WI38 (cell line): ENCODE measurements at regions not wholly inside any gene's neighbourhood (a gene's known extent, or its start where the extent isn't known, plus 50 kb on each side); places are given as distances from the start of the nearest gene placed in this dataset.

ENCODE experiments used
- H3K4me3 ChIP-seq: 2 replicates; pipeline ENCODE4 v1.5.1; 2011; ENCODE audit warnings: low read depth, mild to moderate bottlenecking, control low read depth, low read length
- CTCF ChIP-seq: IDR thresholded peaks from 2 replicates; pipeline ENCODE4 v1.5.1; 2012; ENCODE audit warnings: low read depth, mild to moderate bottlenecking, control low read depth, low read length

GRCh38 chr18:38368886-38369285 lies 803.3 kb upstream of the CELF4 start:
- H3K4me3 ChIP-seq: no peak overlapping the region
- no peak for TF ChIP-seq CTCF

- H3K4me3 ChIP-seq: no peak overlapping the region
- no peak for TF ChIP-seq CTCF
Measured at GRCh38 chr18:38368246-38368645, 802.6 kb upstream of the CELF4 start.

- TF ChIP-seq CTCF: no peak
- H3K4me3 ChIP-seq: no peak overlapping the region
Measured at GRCh38 chr18:38367473-38367872, 801.9 kb upstream of the CELF4 start.

- no peak for TF ChIP-seq CTCF
- H3K4me3 ChIP-seq: no peak overlapping the region
Measured at GRCh38 chr18:38362286-38362792, 796.7 kb upstream of the CELF4 start.

GRCh38 chr18:38358805-38359657 lies 793.4 kb upstream of the CELF4 start:
- no peak for TF ChIP-seq CTCF
- no peak overlapping the region for H3K4me3 ChIP-seq

- no peak for TF ChIP-seq CTCF
- H3K4me3 ChIP-seq: no peak overlapping the region
Measured at GRCh38 chr18:38353149-38353548, 787.6 kb upstream of the CELF4 start.

- no peak for TF ChIP-seq CTCF
- H3K4me3 ChIP-seq: no peak overlapping the region
Measured at GRCh38 chr18:38350141-38350540, 784.5 kb upstream of the CELF4 start.
